K562 (cell line): ENCODE measurements at regions not wholly inside any gene's neighbourhood (a gene's known extent, or its start where the extent isn't known, plus 50 kb on each side); places are given as distances from the start of the nearest gene placed in this dataset.

ENCODE experiments used
- ATF4 ChIP-seq: fragments of 450-650 bp; formaldehyde crosslinking; IDR thresholded peaks from 2 replicates; pipeline ENCODE4 v1.4.0; 2022; ENCODE audit warnings: mild to moderate bottlenecking, moderate library complexity
- ATF6 ChIP-seq: sonication (generic); formaldehyde crosslinking; IDR thresholded peaks from 2 replicates; pipeline ENCODE4 v1.4.0; 2020; ENCODE audit warnings: mild to moderate bottlenecking, missing genetic modification reagents
- CREB5 ChIP-seq: fragments of 250-450 bp; sonication (Bioruptor Pico); IDR thresholded peaks from 2 replicates; pipeline ENCODE4 v1.5.0; 2020; ENCODE audit warnings: mild to moderate bottlenecking
- CSDE1 ChIP-seq, 2 experiments: fragments of 450-650 bp; IDR thresholded peaks; 2 replicates each; pipeline ENCODE4 v1.6.1; 2016; ENCODE audit warnings: mild to moderate bottlenecking in 1 of 2
- DEAF1 ChIP-seq: fragments of 450-650 bp; formaldehyde crosslinking; IDR thresholded peaks from 2 replicates; pipeline ENCODE4 v1.4.0; 2020; ENCODE audit warnings: mild to moderate bottlenecking, moderate library complexity
- NFRKB ChIP-seq: fragments of 450-650 bp; IDR thresholded peaks from 2 replicates; pipeline ENCODE4 v1.6.1; 2016; ENCODE audit warnings: low read depth
- OTX1 ChIP-seq: fragments of 450-650 bp; formaldehyde crosslinking; IDR thresholded peaks from 2 replicates; pipeline ENCODE4 v1.4.0; 2022; ENCODE audit warnings: mild to moderate bottlenecking
- PYGO2 ChIP-seq: fragments of 450-650 bp; IDR thresholded peaks from 2 replicates; pipeline ENCODE4 v1.6.1; 2016; ENCODE audit warnings: mild to moderate bottlenecking, missing genetic modification characterization, moderate library complexity, missing compliant biosample characterization
- RAD21 ChIP-seq, 2 experiments: fragments of 250-450 bp in 1 of 2; fragments of 450-650 bp in 1 of 2; sonication (Bioruptor Pico) in 1 of 2; formaldehyde crosslinking in 1 of 2; IDR thresholded peaks in 1 of 2; conservative IDR thresholded peaks in 1 of 2; 2 replicates each; pipeline versions ENCODE4 v1.4.0 to v1.8.0; 2020 to 2022; ENCODE audit warnings: mild to moderate bottlenecking in 2 of 2, moderate library complexity in 1 of 2
- RHOXF2B ChIP-seq: fragments of 250-450 bp; sonication (Bioruptor Pico); conservative IDR thresholded peaks from 2 replicates; pipeline ENCODE4 v1.5.1; 2021
- SAP30 ChIP-seq: fragments of 200-600 bp; sonication (generic); IDR thresholded peaks from 2 replicates; pipeline ENCODE4 v1.6.1; 2012; ENCODE audit warnings: borderline replicate concordance, low read depth, mild to moderate bottlenecking, moderate library complexity, low read length, control low read depth, inconsistent platforms; ENCODE audit not compliant: insufficient read depth, poor library complexity, severe bottlenecking
- TSC22D4 ChIP-seq: fragments of 450-650 bp; IDR thresholded peaks from 2 replicates; pipeline ENCODE4 v1.6.1; 2016; ENCODE audit warnings: missing genetic modification characterization, missing biosample characterization, control low read depth
- ZFP1 ChIP-seq: fragments of 450-650 bp; formaldehyde crosslinking; IDR thresholded peaks from 2 replicates; pipeline ENCODE4 v1.4.0; 2020; ENCODE audit warnings: mild to moderate bottlenecking, mixed read lengths
- ZNF197 ChIP-seq: fragments of 200-800 bp; sonication (Bioruptor generic); IDR thresholded peaks from 2 replicates; pipeline ENCODE4 v1.6.1; 2016; ENCODE audit warnings: low read depth, missing genetic modification characterization, missing compliant biosample characterization
- ZNF282 ChIP-seq: sonication (generic); formaldehyde crosslinking; IDR thresholded peaks from 2 replicates; pipeline ENCODE4 v1.8.1; 2023; ENCODE audit warnings: missing genetic modification reagents
- ZNF512 ChIP-seq: IDR thresholded peaks from 2 replicates; pipeline ENCODE4 v1.6.1; 2016; ENCODE audit warnings: missing genetic modification characterization, missing compliant biosample characterization
- TF ChIP-seq, protein P1 (sequence below), 2 experiments: fragments of 450-650 bp in 1 of 2; sonication (generic) in 1 of 2; formaldehyde crosslinking; conservative IDR thresholded peaks; 2 replicates each; pipeline versions ENCODE4 v1.4.0 to v1.8.1; 2020 to 2022; ENCODE audit warnings: mild to moderate bottlenecking in 1 of 2, missing genetic modification reagents in 1 of 2

DNA sequence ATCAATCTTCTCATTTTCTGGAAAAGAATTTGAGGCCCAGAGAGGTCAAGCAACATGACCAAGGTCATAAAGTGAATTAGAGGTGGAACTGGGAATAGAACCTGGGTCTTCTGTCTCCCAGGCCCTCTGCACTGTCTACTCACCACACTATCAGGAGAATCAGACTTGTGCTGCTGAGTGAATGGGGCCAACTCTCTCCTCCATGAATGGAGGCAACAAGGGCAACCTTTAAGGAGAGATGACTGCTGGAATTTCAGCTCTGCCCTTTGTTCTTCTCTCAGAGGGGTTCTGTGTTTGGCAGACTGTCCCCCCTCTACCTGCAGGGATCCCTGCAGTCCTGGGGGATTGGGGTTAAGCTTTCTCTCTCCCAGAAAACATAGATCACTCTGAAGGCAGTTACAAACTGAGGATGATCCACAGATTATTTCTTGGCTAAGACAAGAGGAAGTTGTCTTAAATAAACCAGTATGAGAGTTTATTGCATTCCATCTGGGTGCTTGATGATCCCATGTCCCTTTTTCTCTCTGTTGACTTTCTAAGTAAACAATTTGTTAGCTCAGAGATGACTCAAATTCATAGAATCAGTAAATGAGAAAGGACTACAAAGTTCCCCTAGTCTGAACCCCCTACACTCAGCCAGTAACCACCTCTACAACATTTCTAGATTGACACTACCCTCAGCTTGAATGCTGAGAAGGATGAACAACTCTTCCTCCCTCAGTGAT is 99.0 kb upstream of the LIPC start (continued):
- TF ChIP-seq CREB5 (CRISPR knock-in tag): 0 out of 2 replicates have a peak, but pooled peaks have one; percentile 12
- TF ChIP-seq OTX1 (CRISPR knock-in tag): no peak
- TF ChIP-seq ZFP1 (CRISPR knock-in tag): peak; percentile 25; the same call in 1 of the 2 replicates
- 0 out of 4 replicates have a peak, but pooled peaks of 1 of the 2 experiments have one; percentile 3 for TF ChIP-seq RAD21 (CRISPR knock-in tag; conservative IDR thresholded peaks at IDR 0.05 in 1 of 2, IDR thresholded peaks at IDR 0.05 in 1 of 2)
- peak; percentile 87 for TF ChIP-seq ZNF197 (CRISPR knock-in tag)
- no peak for TF ChIP-seq CSDE1 (IDR thresholded peaks at IDR 0.05)
- no peak for TF ChIP-seq ZNF512 (tag)
- no peak for TF ChIP-seq SAP30
- TF ChIP-seq ATF4 (CRISPR knock-in tag): peak; percentile 12; the same call in 1 of the 2 replicates
- no peak for TF ChIP-seq TSC22D4 (tag)
- TF ChIP-seq DEAF1 (CRISPR knock-in tag): no peak
- TF ChIP-seq NFRKB: peak; percentile 69; the same call in 1 of the 2 replicates
- TF ChIP-seq PYGO2 (tag): peak; percentile 71
- TF ChIP-seq, protein P1, sequence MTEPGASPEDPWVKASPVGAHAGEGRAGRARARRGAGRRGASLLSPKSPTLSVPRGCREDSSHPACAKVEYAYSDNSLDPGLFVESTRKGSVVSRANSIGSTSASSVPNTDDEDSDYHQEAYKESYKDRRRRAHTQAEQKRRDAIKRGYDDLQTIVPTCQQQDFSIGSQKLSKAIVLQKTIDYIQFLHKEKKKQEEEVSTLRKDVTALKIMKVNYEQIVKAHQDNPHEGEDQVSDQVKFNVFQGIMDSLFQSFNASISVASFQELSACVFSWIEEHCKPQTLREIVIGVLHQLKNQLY (CRISPR knock-in tag; conservative IDR thresholded peaks at IDR 0.05): no peak
- no peak for TF ChIP-seq ATF6 (CRISPR knock-in tag)
- no peak for TF ChIP-seq RHOXF2B (CRISPR knock-in tag)
- TF ChIP-seq ZNF282 (CRISPR knock-in tag): no peak
